Keratinocyte (primary cell): ENCODE measurements at regions not wholly inside any gene's neighbourhood (a gene's known extent, or its start where the extent isn't known, plus 50 kb on each side); places are given as distances from the start of the nearest gene placed in this dataset.

Source experiments
- CTCF ChIP-seq, 3 experiments: IDR thresholded peaks in 1 of 3; conservative IDR thresholded peaks in 1 of 3; optimal IDR thresholded peaks in 1 of 3; 2 replicates in 2 of 3; 3 replicates in 1 of 3; pipeline versions ENCODE3 to v1.5.1; 2011; ENCODE audit warnings: low read length in 3 of 3, mild to moderate bottlenecking in 3 of 3, moderate library complexity in 2 of 3, control low read depth in 1 of 3, inconsistent platforms in 1 of 3; ENCODE audit not compliant: insufficient read depth in 2 of 3; ENCODE audit errors: extremely low read depth in 1 of 3
- EZH2 ChIP-seq: IDR thresholded peaks from one replicate; pipeline ENCODE4 v1.6.1; 2012; ENCODE audit warnings: inconsistent platforms, mild to moderate bottlenecking, low read length, moderate library complexity

GRCh38 chr2:187783446-187783845, 229.2 kb upstream of the TFPI start:
- peak in 2 of 3 experiments; percentile 28 to 43 for TF ChIP-seq CTCF (optimal IDR thresholded peaks at IDR 0.05 in 1 of 3, IDR thresholded peaks at IDR 0.05 in 1 of 3, conservative IDR thresholded peaks at IDR 0.05 in 1 of 3; ENCODE audit: extremely low read depth in 1 of 3, insufficient read depth in 2 of 3, low read length in 3 of 3)
- TF ChIP-seq EZH2, result no peak
